Body of pancreas (tissue), 4 donors: ENCODE measurements at regions not wholly inside any gene's neighbourhood (a gene's known extent, or its start where the extent isn't known, plus 50 kb on each side); places are given as distances from the start of the nearest gene placed in this dataset.

ENCODE experiments used
- POLR2A ChIP-seq, 3 donors: fragments of 450-650 bp; IDR thresholded peaks; one replicate each; pipeline ENCODE4 v1.6.1; 2016; ENCODE audit warnings: antibody characterized with exemption in 3 of 3, mild to moderate bottlenecking in 2 of 3
- TF ChIP-seq, protein P1 (sequence below), 7 experiments: fragments of 450-650 bp in 4 of 7; fragments of 200-600 bp in 3 of 7; sonication (generic) in 3 of 7; IDR thresholded peaks; one replicate each; pipeline ENCODE4 v1.5.1; 2016 to 2019; ENCODE audit warnings: antibody characterized with exemption in 7 of 7

DNA sequence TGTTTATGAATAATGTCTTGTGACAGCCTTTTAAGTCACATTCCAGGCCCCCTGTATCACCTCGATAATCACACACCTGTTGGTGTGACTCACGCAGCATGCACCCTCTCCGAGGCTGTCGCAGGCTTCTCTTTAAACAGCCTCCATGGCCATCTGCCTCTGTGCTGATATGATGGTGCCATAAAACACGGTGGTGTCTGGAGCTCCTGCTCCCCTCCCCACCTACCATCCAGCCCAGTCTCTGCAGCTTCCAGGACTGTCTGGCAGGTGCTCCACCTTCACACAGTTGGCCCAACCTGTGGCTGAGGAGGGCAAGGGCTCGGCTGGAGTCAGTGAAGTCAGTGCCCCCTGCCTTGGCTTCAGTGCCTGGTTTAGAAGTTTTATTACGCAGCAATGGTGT, 173.8 kb upstream of the RPL34 start:
- TF ChIP-seq, protein P1, sequence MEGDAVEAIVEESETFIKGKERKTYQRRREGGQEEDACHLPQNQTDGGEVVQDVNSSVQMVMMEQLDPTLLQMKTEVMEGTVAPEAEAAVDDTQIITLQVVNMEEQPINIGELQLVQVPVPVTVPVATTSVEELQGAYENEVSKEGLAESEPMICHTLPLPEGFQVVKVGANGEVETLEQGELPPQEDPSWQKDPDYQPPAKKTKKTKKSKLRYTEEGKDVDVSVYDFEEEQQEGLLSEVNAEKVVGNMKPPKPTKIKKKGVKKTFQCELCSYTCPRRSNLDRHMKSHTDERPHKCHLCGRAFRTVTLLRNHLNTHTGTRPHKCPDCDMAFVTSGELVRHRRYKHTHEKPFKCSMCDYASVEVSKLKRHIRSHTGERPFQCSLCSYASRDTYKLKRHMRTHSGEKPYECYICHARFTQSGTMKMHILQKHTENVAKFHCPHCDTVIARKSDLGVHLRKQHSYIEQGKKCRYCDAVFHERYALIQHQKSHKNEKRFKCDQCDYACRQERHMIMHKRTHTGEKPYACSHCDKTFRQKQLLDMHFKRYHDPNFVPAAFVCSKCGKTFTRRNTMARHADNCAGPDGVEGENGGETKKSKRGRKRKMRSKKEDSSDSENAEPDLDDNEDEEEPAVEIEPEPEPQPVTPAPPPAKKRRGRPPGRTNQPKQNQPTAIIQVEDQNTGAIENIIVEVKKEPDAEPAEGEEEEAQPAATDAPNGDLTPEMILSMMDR (IDR thresholded peaks at IDR 0.05), result no peak
- TF ChIP-seq POLR2A (IDR thresholded peaks at IDR 0.05), result no peak
